ENCODE measurements at regions not wholly inside any gene's neighbourhood (a gene's known extent, or its start where the extent isn't known, plus 50 kb on each side); places are given as distances from the start of the nearest gene placed in this dataset.

DNA sequence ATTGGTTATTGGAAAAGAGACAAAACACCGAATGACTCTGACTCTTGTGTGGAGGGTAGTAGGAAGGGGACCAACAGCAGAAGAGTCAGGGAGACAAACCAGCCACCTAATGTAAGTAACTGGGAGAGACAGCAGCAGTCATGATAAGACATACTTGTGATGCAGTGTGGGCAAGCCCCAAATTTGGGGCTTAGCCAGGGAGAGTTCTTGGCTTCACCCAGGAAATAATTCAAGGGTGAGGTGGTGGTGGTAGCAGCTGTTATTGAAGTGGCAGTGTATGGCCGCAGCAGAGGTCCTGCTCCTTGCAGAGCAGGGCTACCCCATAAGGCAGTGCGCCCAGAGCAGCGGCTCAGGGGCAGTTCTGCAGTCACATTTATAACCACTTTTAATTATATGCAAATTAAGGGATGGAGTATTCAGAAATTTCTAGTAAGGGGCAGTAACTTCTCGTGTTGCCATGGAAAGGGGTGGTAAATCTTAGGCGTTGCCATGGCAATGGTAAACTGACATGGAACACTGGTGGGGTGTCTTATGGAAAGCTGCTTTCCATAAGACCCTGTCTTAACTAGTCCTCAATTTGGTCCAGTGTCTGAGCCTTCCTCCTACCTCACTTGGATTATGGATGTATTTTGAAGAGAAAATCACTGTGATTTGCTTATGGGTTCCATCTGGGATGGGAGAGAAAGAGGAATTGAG, 317.1 kb downstream of the PHKB start:
- no peak for DNase-seq (ENCODE audit: low read depth)

- peak; percentile 39 for DNase-seq (ENCODE audit: low read depth)
These were observed 316.1 kb downstream of the PHKB start for GRCh38 chr16:47777220-47777619.

GRCh38 chr16:47774661-47775060, 313.5 kb downstream of the PHKB start:
- DNase-seq (ENCODE audit: low read depth) = peak; percentile 62

- no peak for DNase-seq (ENCODE audit: low read depth)
These were observed 292.5 kb downstream of the PHKB start for GRCh38 chr16:47753659-47754058.
